ENCODE measurements at regions not wholly inside any gene's neighbourhood (a gene's known extent, or its start where the extent isn't known, plus 50 kb on each side); places are given as distances from the start of the nearest gene placed in this dataset.

DNA sequence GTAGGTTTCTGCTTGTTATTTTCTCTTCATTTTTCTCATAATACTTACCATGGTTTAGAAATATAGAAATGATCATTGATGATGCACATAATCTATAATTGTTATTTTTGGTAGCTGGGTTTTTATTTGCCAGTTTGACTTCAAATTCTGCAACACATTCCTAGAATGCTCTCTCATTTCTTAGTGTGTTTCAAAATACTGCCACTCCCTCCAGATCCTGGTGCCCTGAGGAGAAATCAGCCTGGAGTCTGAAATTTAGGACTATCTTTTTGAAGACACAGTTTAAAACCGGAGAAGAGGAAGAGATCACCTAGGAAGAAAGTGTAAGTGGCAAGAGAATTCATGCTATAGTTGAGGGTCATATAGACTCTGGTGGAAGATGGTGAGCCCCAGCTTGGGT is 57.5 kb downstream of the TAF11L14 start:
- 29% methylated on average over 1 of the region's 1 CpG; no CpG with 5 or more reads in 1 of the 2 experiments for WGBS, 2 experiments (ENCODE audit: extremely low coverage in 2 of 2, insufficient read length in 1 of 2)
- H3K27ac ChIP-seq (ENCODE audit: insufficient read depth, low read length) = no peak overlapping the region
- no peak overlapping the region for H4K8ac ChIP-seq (ENCODE audit: low read depth in 2 of 2, low read length in 2 of 2)
- H3K4me3 ChIP-seq (ENCODE audit: insufficient read depth, low read depth, low read length) = no peak overlapping the region
- no TSS peak for BruUV-seq (replicated peaks)
- H2BK20ac ChIP-seq (ENCODE audit: low read depth, low read length) = no peak overlapping the region
- H2BK5ac ChIP-seq (ENCODE audit: low read depth, low read length, poor library complexity, severe bottlenecking) = no peak overlapping the region
- no peaks in the 10 kb centered on the region for H3K36me3 ChIP-seq (ENCODE audit: control insufficient read depth, insufficient read depth, low read length)
- H2AK5ac ChIP-seq (ENCODE audit: low read depth, low read length) = no peak overlapping the region
- no peaks in the 10 kb centered on the region for H3K9me3 ChIP-seq (ENCODE audit: control insufficient read depth, insufficient read depth, low read length)
- no peak overlapping the region for H2AK9ac ChIP-seq (replicated peaks; ENCODE audit: low read depth, low read length, poor library complexity)
- no peaks in the 10 kb centered on the region for H3K4me1 ChIP-seq (ENCODE audit: control insufficient read depth, insufficient read depth, low read length)
- no peak overlapping the region for H3K23ac ChIP-seq (ENCODE audit: low read depth, low read length)
- no peak overlapping the region for H2AFZ ChIP-seq (replicated peaks; ENCODE audit: low read length, poor library complexity)
- H2BK15ac ChIP-seq (ENCODE audit: low read depth, low read length) = no peak overlapping the region
- H3K9me1 ChIP-seq (ENCODE audit: insufficient read depth, low read length) = no peaks in the 10 kb centered on the region
- H4K5ac ChIP-seq (ENCODE audit: low read depth, low read length) = no peak overlapping the region
- DNase-seq = no peak
- H4K20me1 ChIP-seq (ENCODE audit: insufficient read depth, low read length) = no peaks in the 10 kb centered on the region
- H3K56ac ChIP-seq (ENCODE audit: extremely low read depth, insufficient read depth, low read length) = no peak overlapping the region
- in situ Hi-C loops (cut with MboI; ENCODE audit: low sequenced_read_pairs) = no loop called here
- no peaks in the 10 kb centered on the region for H3K27me3 ChIP-seq (ENCODE audit: control insufficient read depth, insufficient read depth, low read length)
- no peak overlapping the region for H3K18ac ChIP-seq (ENCODE audit: low read depth, low read length)
- ChIA-PET CTCF (interaction anchor here (0.7 kb wide), 1 partner anchor 977 kb away, joined by 3 read pairs; no protein-coding TSS in a partner anchor), POLR2A (ENCODE audit: unreplicated experiment) (no interaction called here)
- H3K14ac ChIP-seq (replicated peaks; ENCODE audit: low read depth, low read length) = no peak overlapping the region
- H3K4me2 ChIP-seq (ENCODE audit: low read depth, low read length) = no peak overlapping the region
- intact Hi-C loops (cut with micrococcal nuclease) = no loop called here
- no peak overlapping the region for H3K4ac ChIP-seq (ENCODE audit: low read depth, low read length)
- H3K79me1 ChIP-seq (ENCODE audit: low read depth in 1 of 2, low read length in 2 of 2) = no peaks in the 10 kb centered on the region
- no peak overlapping the region for H3K9ac ChIP-seq (ENCODE audit: low read depth, low read length)
- no peak overlapping the region for H2BK120ac ChIP-seq (ENCODE audit: low read depth, low read length)
- no peak for TF ChIP-seq MXI1 (IDR thresholded peaks at IDR 0.05; ENCODE audit: borderline replicate concordance, low read depth, low read length)
- no peak for TF ChIP-seq RCOR1 (IDR thresholded peaks at IDR 0.05; ENCODE audit: insufficient replicate concordance, low read length)
- TF ChIP-seq, protein P1, sequence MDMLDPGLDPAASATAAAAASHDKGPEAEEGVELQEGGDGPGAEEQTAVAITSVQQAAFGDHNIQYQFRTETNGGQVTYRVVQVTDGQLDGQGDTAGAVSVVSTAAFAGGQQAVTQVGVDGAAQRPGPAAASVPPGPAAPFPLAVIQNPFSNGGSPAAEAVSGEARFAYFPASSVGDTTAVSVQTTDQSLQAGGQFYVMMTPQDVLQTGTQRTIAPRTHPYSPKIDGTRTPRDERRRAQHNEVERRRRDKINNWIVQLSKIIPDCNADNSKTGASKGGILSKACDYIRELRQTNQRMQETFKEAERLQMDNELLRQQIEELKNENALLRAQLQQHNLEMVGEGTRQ (IDR thresholded peaks at IDR 0.05; ENCODE audit: low read depth, low read length) = no peak
- TF ChIP-seq FOS (IDR thresholded peaks at IDR 0.05; ENCODE audit: low read depth, low read length) = no peak
- TF ChIP-seq, protein P2, sequence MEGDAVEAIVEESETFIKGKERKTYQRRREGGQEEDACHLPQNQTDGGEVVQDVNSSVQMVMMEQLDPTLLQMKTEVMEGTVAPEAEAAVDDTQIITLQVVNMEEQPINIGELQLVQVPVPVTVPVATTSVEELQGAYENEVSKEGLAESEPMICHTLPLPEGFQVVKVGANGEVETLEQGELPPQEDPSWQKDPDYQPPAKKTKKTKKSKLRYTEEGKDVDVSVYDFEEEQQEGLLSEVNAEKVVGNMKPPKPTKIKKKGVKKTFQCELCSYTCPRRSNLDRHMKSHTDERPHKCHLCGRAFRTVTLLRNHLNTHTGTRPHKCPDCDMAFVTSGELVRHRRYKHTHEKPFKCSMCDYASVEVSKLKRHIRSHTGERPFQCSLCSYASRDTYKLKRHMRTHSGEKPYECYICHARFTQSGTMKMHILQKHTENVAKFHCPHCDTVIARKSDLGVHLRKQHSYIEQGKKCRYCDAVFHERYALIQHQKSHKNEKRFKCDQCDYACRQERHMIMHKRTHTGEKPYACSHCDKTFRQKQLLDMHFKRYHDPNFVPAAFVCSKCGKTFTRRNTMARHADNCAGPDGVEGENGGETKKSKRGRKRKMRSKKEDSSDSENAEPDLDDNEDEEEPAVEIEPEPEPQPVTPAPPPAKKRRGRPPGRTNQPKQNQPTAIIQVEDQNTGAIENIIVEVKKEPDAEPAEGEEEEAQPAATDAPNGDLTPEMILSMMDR (conservative IDR thresholded peaks at IDR 0.05; ENCODE audit: low read depth, low read length) = no peak
- no peak for TF ChIP-seq CEBPB (IDR thresholded peaks at IDR 0.05; ENCODE audit: low read depth, low read length)
- TF ChIP-seq RAD21 (IDR thresholded peaks at IDR 0.05; ENCODE audit: low read length) = no peak
- TF ChIP-seq, protein P3, sequence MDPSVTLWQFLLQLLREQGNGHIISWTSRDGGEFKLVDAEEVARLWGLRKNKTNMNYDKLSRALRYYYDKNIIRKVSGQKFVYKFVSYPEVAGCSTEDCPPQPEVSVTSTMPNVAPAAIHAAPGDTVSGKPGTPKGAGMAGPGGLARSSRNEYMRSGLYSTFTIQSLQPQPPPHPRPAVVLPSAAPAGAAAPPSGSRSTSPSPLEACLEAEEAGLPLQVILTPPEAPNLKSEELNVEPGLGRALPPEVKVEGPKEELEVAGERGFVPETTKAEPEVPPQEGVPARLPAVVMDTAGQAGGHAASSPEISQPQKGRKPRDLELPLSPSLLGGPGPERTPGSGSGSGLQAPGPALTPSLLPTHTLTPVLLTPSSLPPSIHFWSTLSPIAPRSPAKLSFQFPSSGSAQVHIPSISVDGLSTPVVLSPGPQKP (IDR thresholded peaks at IDR 0.05; ENCODE audit: borderline replicate concordance, low read depth, low read length) = no peak
- no peak for TF ChIP-seq CHD1 (IDR thresholded peaks at IDR 0.05; ENCODE audit: low read depth, low read length)
- TF ChIP-seq SMC3 (IDR thresholded peaks at IDR 0.05; ENCODE audit: low read depth, low read length) = no peak
- no peak for TF ChIP-seq NFE2L2 (IDR thresholded peaks at IDR 0.05; ENCODE audit: low read depth, low read length)
- no peak for TF ChIP-seq MAFK (IDR thresholded peaks at IDR 0.05; ENCODE audit: low read depth, low read length)
- TF ChIP-seq POLR2A (IDR thresholded peaks at IDR 0.05; ENCODE audit: low read depth, low read length) = no peak
- TF ChIP-seq RFX5 (IDR thresholded peaks at IDR 0.05; ENCODE audit: low read depth, low read length) = no peak
- no peak for TF ChIP-seq BHLHE40 (IDR thresholded peaks at IDR 0.05; ENCODE audit: low read depth, low read length)
- TF ChIP-seq MAZ (IDR thresholded peaks at IDR 0.05; ENCODE audit: borderline replicate concordance, low read depth, low read length) = no peak
- no peak overlapping the region for H4K91ac ChIP-seq (ENCODE audit: insufficient read depth, low read depth, low read length)
- dilution Hi-C loops (cut with HindIII; ENCODE audit: low sequenced_read_pairs, unreplicated experiment) = no loop called here
- no peak for ATAC-seq (ENCODE audit: low read depth)

All from IMR-90 (cell line).